Islet precursor cell (in vitro differentiated cells): ENCODE measurements at regions not wholly inside any gene's neighbourhood (a gene's known extent, or its start where the extent isn't known, plus 50 kb on each side); places are given as distances from the start of the nearest gene placed in this dataset.
"Not testable (repeated sequence)": the region's sequence is repeated elsewhere in the genome, so short reads cannot be mapped to it uniquely, and the experiment has no call there.

ENCODE experiments used
- DNase-seq: peaks from one replicate; pipeline ENCODE4 v3.0.0-alpha.2; 2018

- peak; percentile 97 for DNase-seq
Observed at GRCh38 chr2:216774620-216775019, 79.3 kb upstream of the IGFBP5 start.

GRCh38 chr2:216774180-216774579 lies 78.8 kb upstream of the IGFBP5 start:
- DNase-seq: peak; percentile 80

DNA sequence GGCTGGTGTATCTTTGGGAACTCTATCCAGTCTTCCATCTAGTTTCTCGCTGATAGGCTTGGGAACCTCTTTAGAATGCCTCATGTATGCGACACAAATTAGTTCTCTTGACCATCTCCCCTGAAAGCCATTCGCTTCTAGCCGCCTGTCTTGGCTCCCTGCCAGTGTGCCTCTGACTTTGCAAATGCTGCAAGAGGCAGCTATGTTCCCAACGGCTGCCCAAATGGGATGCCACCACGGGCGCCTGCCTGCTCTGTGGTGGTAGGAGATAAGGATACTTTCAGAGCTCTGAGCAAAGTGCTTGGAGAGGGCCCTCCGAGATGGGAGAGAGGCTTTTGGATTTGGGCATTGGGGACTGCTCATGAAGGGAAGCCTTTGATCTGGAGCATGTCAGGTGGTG lies 77.7 kb upstream of the IGFBP5 start:
- DNase-seq: no peak

DNA sequence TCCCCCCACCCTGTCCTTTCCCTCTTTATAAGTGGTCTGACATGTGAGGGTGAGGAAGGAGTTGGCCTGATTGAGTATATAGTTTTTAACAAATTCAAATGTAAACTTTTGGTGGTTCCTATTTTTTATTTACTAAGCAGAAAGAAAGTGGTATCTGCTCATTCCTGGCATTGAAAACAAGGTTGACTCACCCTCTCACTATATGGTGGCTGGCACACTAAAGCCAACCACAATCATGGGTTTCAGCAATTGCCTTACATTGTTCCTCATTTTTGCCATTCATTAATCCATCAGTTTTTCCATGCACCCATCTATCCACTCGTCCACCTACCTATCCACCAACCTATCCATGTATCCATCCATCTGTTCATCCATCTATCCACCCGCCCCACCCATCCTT lies 75.4 kb upstream of the IGFBP5 start:
- no peak for DNase-seq

DNA sequence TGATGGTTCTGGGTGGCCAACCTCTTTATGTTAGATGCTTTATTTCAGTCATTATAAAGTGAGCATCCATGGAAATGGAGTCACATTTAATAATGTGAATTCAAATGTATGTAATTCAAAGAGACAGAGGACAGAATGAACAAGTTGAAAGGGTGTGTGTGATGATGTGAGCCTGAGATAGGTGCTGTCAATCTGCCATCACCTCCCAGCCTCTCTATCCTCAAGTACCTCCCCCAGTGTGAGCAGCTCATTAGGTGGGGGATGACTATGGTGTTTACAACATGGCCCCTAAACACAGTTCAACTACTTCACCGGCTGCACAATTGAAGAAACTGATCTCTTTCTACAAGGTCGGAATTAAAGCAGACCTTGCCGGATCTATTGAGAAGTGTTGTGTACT lies 74.7 kb upstream of the IGFBP5 start:
- DNase-seq: no peak

- DNase-seq: no peak
Observed at GRCh38 chr2:216769626-216770025, 74.3 kb upstream of the IGFBP5 start.

DNA sequence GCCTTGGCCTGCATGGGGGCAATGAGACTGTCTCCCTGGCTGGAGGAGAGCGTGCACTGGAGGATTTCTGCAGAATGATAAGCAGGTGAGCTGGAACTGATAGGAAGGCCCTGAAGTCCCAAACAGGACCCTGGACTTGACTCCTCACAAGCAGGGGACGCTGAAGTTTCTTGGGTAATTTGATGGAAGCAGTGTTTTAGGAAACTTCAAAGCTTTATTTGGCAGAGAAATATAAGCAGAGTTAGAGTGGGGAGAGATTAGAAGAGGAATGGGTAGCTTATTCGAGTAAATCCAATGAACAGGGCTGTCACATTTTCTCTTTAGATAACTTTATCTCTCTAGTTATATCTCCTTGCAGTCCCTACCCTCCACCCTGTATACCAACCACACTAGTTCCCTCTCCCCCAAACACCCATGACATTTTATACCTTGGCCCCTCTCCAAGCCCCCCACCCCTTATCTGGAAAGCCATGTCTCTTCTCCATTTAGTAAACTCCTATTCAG lies 73.6 kb upstream of the IGFBP5 start:
- no peak for DNase-seq

DNA sequence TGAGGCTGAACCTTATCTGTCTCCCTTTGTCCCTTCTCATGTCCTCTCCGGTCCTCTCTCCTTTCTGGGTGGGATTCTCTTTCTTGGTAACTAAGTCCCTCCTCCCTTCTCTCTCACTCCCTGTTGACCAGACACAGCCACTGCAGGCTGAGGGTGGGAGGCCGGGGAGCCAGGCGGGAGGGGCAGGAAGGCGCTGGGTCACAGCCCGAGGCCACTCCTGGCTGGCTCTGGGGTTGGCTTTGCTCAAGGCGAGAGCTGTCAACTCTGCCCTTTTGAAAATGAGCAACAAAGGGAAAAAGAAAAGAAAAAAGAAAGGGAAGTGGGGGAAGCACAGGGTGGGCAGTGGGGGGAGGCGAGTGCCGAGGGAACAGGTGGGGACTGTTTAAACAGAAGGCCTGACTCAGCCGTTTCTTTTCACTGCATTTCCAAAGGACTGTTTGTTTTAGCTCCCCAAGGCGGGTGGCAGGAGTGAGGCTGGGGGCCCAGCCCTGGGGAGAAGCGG lies 70.5 kb upstream of the IGFBP5 start:
- peak; percentile 97 for DNase-seq

DNA sequence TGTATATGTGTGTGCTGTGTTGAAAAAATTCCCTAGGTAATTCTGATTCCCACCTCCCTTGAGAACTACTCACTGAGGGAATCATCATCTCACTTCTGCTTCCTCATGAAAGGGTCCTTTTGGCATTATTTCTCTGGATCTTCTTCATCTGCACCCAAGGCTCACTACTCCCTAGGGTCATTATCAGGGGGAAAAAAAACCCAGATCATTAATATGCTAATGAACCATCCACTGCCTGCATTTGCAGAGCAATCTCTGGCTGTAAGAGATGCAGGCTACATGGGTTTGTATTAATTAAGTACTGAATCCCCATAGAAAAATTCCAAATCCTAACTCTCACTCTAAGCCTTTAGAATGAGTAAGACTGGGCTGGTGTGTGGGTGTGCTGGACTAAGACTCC lies 68.0 kb upstream of the IGFBP5 start:
- no peak for DNase-seq

- no peak for DNase-seq
Observed at GRCh38 chr2:216761809-216762208, 66.5 kb upstream of the IGFBP5 start.

DNA sequence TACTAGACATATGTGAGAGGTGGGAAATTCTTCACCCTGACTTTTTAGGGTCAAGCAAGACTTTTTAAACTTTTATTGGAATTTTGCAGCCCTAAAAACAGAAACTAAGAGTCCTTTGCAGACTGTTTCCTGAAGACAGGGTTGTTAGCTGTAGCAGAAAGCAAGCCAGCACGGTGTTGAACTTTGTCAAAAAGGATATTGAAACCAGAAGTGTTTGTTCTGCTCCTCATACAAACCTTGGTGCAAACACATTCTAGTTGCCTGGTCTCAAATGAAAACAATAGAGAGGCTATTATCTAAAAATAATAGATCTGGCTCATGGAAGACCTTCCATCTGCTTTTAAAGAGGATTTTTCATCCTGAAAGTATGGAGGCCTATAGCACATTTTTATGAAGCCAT lies 65.8 kb upstream of the IGFBP5 start:
- DNase-seq: no peak

- no peak for DNase-seq
Observed at GRCh38 chr2:216758256-216759155, 63.2 kb upstream of the IGFBP5 start.

GRCh38 chr2:216757532-216757931 lies 62.2 kb upstream of the IGFBP5 start:
- DNase-seq: no peak

DNA sequence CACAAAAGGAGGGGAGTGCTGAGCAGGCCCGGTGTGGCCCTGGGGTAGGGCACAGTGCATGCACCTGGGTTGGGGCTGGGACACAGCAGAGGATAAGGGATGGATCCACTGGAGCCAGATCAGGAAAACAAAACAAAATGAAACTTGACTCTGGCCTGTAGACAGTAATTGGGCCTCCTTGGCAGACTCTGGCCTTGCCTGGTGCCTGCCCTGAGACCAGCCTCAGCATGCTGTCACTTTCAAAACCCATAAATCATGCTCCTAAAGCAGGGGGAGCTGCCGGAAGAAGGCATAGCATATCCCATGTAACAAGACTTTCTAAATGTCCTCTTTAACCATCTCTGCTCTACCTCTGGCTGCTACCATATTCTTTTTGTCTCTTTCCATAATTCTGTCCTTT lies 61.1 kb upstream of the IGFBP5 start:
- no peak for DNase-seq

- no peak for DNase-seq
Observed at GRCh38 chr2:216754812-216755211, 59.5 kb upstream of the IGFBP5 start.

- no peak for DNase-seq
Observed at GRCh38 chr2:216754336-216754735, 59.0 kb upstream of the IGFBP5 start.

- DNase-seq: peak; percentile 34
Observed at GRCh38 chr2:216752855-216753505, 57.6 kb upstream of the IGFBP5 start.

- not testable (repeated sequence) for DNase-seq
Observed at GRCh38 chr2:216750750-216751149, 55.4 kb upstream of the IGFBP5 start.

GRCh38 chr2:216746268-216746667 lies 50.9 kb upstream of the IGFBP5 start:
- DNase-seq: not testable (repeated sequence)

DNA sequence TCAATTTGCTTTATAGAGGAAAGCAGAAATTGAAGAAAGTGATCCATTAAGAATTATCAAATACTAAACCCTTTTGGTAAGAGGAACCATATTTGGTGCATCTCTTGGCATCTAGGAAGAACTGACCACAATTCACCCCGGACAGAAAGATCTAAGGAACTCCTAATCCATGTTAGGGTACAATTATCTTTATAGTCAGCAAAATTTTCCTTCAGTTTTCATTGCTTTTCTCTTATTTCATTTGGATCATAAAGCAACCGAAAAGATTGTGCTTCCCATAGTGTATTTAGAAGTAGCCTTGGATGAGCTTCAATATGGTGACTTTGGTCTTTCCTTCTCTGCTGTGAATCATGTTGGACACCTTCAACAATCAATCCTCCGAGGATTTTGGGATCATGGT lies 50.1 kb upstream of the IGFBP5 start:
- DNase-seq: no peak
